ENCODE measurements at regions not wholly inside any gene's neighbourhood (a gene's known extent, or its start where the extent isn't known, plus 50 kb on each side); places are given as distances from the start of the nearest gene placed in this dataset.

GRCh38 chr2:200137691-200138090 is 168.8 kb upstream of the SPATS2L start:
- DNase-seq (ENCODE audit: low read depth) = no peak

DNA sequence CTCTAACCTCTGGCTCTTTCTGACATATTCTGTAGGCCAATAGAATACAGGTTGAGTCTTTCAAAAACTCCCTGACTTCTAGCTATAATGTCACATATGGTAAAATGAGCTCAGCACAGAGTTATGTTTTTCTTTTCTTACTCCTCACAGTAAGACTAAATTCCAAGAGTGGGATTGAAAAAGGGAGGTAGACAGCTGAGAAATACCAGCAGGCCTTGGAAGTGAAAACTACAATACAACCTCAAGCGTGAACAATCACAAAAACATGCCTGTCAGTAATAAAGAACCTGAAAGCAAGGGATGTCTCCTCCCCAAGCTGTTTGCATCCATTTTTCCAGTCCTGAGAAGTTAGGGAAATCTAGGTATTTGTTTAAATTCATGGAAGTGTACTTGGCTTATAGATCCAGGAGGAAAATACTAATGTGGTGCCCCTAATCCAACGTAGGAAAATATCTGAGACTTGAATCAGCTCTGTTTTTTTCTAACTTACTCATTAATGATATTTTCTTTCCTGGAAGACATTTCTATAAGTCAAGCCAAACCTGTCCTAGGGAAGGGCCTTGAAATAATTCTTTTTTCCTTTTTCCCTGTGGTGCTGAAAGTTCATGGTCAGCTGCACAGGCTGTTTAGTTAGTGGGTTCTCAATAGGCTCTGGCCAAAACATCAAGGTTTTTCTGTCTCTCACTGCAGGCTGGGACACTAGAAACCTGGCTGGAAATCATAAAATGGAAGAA is 167.9 kb upstream of the SPATS2L start:
- DNase-seq (ENCODE audit: low read depth) = no peak

DNA sequence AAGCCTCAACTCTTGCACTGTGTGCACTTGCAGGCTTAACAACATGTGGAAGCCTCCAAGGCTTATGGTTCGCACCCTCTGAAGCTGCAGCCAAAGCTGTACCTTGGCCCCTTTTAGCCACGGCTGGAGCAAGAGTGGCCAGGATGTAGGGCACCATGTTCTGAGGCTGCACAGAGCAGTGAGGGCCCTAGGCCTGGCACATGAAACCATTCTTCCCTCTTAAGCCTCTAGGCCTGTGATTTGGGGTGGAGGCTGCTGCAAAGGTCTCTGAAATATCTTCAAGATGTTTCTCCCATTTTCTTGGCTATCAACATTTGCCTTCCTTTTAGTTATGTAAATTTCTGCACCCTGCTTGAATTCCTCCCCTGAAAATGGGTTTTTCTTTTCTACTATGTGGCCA is 161.9 kb upstream of the SPATS2L start:
- DNase-seq (ENCODE audit: low read depth) = no peak

- no peak for DNase-seq (ENCODE audit: low read depth)
Measured at GRCh38 chr2:200146501-200146900, 160.0 kb upstream of the SPATS2L start.

DNA sequence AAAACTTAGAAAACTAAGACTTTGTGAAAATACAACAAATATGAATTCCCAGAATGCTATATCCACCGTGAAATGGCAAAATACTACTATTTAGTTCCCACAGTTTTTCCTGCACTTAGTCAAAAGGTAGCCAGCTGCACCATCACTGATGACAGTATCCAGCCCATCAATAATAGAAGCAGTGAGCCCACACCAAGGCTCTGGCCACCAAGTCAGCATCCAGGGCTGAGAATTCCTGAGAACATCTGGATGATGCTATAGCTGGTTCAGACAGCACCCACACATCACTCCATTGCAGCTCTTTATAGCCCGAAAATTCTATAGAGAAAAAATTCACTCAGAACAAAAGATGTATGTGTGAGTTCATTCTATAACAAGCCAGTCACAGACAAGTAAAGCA is 159.1 kb upstream of the SPATS2L start:
- no peak for DNase-seq (ENCODE audit: low read depth)

DNA sequence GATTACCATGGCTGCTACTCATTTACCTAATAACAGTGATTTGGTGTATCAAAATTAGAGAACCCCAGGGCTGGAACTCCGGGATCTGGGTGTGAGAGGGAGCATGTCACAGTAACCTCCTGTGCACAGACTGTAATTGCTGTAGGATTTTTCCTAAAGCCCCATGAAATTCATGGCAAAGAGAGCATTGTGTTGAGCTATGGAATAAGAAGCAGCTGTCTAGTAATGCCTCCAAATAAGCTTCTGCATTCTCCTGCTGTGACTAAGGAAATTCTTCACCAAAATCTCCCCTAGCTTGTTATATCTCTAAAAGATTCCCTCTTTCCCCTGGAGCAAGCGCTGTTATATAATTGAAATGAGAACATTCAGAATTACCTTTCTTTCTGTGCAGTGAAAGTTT is 158.1 kb upstream of the SPATS2L start:
- DNase-seq (ENCODE audit: low read depth) = no peak

- DNase-seq (ENCODE audit: low read depth) = no peak
Measured at GRCh38 chr2:200150411-200151086, 155.9 kb upstream of the SPATS2L start.

DNA sequence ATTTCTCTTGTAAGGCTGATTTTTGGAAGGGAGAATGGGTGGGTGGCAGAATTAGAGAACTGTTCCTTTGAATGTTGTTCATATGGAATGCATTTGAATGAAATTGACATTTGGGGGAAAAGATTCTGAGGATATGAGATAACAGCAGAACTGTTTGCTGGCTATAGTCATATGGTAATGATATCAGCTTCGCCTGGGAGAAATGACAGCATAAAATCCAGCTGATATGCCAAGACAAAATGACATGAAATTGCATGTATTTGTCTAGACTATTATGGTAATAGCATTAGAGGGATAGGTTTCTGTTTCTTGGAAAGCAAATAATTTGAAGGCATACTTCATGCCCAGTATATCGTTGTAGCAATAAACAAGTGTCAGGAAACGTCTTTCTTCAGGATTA is 150.8 kb upstream of the SPATS2L start:
- DNase-seq (ENCODE audit: low read depth) = no peak

- peak; percentile 87 for DNase-seq (ENCODE audit: low read depth)
Measured at GRCh38 chr2:200156166-200156835, 150.2 kb upstream of the SPATS2L start.

GRCh38 chr2:200158647-200159356 is 147.7 kb upstream of the SPATS2L start:
- DNase-seq (ENCODE audit: low read depth) = peak; percentile 26

DNA sequence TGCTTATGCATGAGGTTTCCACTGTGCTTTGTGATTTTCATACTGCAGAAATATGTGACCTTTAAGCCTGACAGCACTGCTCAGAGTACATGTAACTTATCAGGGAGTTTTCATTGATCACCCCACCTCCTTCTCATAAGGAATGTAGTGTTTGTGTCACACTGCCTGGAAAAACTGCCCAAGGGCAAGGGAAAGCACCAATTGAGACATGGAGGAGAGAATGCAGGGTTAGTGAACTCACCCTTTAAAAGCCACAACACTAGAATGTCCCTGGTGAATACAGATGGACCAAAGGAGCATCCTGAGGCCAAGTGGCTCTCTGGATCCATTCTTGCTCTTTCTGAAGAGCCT is 147.2 kb upstream of the SPATS2L start:
- peak; percentile 74 for DNase-seq (ENCODE audit: low read depth)

- DNase-seq (ENCODE audit: low read depth) = peak; percentile 66
Measured at GRCh38 chr2:200159829-200160781, 146.4 kb upstream of the SPATS2L start.

DNA sequence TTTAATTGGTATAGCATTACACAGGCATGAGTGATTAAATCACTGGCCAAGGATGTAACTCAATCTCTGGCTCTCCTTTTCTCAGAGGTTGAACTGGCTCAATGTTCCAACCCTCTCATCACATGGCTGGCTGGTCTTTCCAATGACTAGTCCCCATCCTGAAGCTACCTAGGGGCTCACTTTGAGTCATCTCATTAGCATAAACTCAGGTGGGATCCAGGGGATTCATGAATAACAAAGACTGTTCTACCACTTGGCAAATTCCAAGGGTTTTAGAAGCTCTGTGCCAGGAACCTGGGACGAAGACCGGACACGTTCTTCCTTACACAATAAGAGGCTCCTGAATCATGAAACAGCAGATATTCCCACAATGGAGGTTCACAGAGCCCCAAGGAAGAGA is 145.0 kb upstream of the SPATS2L start:
- no peak for DNase-seq (ENCODE audit: low read depth)

DNA sequence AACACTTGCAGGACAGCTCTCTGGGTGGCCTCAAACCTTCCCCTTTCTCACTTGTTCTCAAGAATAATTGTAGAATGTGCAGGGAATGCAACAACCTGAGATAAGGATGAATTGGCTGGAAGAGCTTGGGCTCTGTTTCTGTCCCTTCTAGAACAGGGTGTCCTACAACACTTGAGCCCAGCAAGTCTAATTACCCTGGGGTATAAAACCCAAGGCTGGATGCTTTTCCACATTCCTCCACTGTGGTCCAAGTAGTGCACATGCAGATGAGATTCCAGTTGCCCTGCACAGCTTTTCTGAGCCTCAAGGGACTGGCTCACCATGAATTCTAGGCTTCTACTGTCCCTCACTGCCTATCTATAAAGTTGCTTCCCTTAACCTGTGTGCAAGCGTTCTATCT is 140.8 kb upstream of the SPATS2L start:
- DNase-seq (ENCODE audit: low read depth) = no peak

DNA sequence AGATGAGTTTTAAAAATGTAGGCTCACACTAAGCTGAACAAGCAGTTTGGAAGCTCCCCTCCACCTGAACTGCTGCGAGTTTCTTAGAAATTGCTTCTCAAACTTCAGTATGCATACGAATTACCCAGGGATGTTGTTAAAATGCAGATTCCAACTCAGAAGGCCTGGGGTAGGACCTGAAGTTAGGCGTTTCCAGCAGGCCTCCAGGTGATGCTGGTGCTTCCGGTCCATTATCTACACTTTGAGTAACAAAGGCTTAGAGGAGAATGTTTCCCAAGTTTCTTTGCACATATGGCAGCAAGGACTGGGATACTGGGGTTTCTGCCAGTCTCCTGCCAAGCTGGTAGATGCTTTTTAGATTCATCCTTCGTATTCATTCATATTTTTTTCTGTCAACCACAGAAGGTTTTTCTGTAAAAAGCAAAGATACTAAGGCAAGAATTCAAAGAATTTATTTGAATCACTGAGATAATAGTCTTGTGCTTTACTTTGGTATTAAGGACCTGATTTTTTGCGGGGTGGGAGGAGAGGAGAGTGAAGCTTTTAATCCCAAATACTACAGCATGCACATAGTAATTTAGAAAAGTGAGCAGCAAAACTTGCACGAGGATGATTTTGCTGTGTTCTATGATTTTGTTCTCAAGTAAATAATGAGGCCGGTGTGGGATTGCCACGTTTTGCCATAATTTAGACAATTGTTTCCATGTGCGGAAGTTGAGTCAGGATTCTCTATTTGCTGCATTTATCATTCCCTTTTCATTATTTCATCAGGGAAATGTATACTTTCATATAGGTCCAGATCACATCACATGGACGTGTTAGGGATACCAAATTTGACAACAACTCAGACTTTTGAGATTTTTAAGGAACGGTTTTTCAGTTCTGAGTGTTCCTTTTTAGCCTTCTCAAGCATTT is 137.6 kb upstream of the SPATS2L start:
- DNase-seq (ENCODE audit: low read depth) = no peak

DNA sequence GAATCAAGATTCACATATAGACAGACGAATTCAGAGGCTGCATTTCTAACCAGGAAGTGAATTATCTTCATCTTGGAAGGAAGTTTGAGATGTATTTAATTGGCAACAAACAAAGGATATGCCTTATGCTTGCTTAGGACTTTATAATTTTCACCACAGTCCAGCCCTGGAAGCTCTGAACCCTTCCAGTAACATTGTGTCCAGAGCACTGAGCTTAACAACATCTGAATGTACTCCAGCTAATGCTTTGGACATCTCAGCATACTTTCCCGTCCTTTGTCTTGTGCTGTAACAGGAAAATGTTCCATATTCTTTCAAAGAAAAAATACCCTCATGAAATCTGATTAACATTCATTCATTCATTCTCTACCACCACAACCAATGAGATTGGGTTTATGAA is 136.3 kb upstream of the SPATS2L start:
- no peak for DNase-seq (ENCODE audit: low read depth)

- DNase-seq (ENCODE audit: low read depth) = peak; percentile 33
Measured at GRCh38 chr2:200171731-200172482, 134.6 kb upstream of the SPATS2L start.

GRCh38 chr2:200172521-200172920 is 134.0 kb upstream of the SPATS2L start:
- peak; percentile 23 for DNase-seq (ENCODE audit: low read depth)

DNA sequence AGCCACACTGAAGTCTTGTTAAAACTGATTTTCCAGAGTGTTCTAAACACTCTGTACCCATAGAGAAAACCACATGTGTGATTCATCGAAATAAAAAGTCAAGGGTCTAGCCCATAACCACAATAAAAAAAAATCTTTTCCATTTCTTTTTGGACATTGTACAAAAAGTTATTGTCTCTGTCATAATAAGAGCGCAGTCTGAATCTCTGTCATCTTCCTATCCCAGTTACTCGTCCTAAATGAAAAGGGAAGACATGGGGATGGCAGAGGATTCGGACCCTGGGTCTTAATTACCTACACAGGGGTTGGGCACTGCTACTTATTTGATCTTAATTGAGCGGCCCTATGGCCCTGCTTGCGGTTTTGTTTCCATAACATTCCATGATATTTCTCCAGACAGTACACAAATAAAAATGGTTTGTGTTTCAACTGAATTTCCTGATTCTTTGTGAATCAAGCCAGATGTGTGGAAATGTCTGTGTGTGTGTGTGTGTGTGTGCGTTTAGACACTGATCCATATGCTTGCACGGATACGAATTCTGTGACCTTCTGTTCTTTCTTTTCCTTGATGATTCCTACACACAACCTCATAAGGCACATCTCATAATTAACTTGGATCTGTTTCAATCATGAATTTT is 133.4 kb upstream of the SPATS2L start:
- DNase-seq (ENCODE audit: low read depth) = peak; percentile 55

Measured in ELR (cell line).